ENCODE measurements at regions not wholly inside any gene's neighbourhood (a gene's known extent, or its start where the extent isn't known, plus 50 kb on each side); places are given as distances from the start of the nearest gene placed in this dataset.

- no peaks in the 10 kb centered on the region for H3K9me3 ChIP-seq (replicated peaks; ENCODE audit: insufficient read depth, low read length)
- no peaks in the 10 kb centered on the region for H3K9me2 ChIP-seq (replicated peaks; ENCODE audit: insufficient read depth, low read length)
- no peak overlapping the region for H3K4me3 ChIP-seq (ENCODE audit: low read length)
- H3K79me2 ChIP-seq (ENCODE audit: low read length): no peaks in the 10 kb centered on the region
- no peak overlapping the region for H3K9ac ChIP-seq (ENCODE audit: low read length)
- H3K36me3 ChIP-seq (replicated peaks; ENCODE audit: insufficient read depth, low read length): no peaks in the 10 kb centered on the region
- DNase-seq: no peak
- H3K27me3 ChIP-seq (replicated peaks; ENCODE audit: insufficient read depth, low read length): no peaks in the 10 kb centered on the region
- H3K27ac ChIP-seq (ENCODE audit: low read length): no peak overlapping the region
- H2AFZ ChIP-seq (ENCODE audit: low read length): no peak overlapping the region
- no peaks in the 10 kb centered on the region for H3K4me1 ChIP-seq (ENCODE audit: low read length)
- H3F3A ChIP-seq (ENCODE audit: insufficient read depth, low read length): no peaks in the 10 kb centered on the region
- TF ChIP-seq EZH2 (optimal IDR thresholded peaks at IDR 0.05; ENCODE audit: low read depth, low read length): no peak
- no peak for TF ChIP-seq CTCF (IDR thresholded peaks at IDR 0.05; ENCODE audit: low read length)
- TF ChIP-seq EZH2phosphoT487 (IDR thresholded peaks at IDR 0.05; ENCODE audit: low read length): no peak
- H4K20me1 ChIP-seq (ENCODE audit: insufficient read depth, low read length): no peaks in the 10 kb centered on the region
- no peak overlapping the region for H3K4me2 ChIP-seq (ENCODE audit: low read depth, low read length)
These were observed 359.5 kb upstream of the ANKRD30A start for GRCh38 chr10:36765782-36766414.

DNA sequence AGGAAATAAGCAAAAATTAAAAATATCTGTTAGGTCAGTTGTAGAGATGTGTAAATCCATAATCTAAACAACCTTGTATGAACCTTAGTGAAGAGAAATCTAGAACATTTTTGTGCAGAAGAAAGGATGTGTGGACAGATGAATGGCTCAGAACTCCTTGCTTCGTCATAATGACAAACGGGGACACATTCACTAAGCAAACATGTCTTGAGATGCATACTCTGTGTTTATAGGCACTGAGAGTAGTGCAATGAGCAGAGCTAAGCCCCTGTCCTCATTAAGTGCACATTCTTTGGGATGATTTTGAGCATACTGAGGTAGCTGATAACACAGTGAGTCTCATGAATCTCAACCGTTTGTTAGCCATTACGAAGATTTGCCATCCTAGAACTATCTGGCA is 360.6 kb upstream of the ANKRD30A start:
- no peaks in the 10 kb centered on the region for H3F3A ChIP-seq (ENCODE audit: insufficient read depth, low read length)
- no peak overlapping the region for H3K9ac ChIP-seq (ENCODE audit: low read length)
- H3K4me1 ChIP-seq (ENCODE audit: low read length): no peaks in the 10 kb centered on the region

GRCh38 chr10:36761121-36761520 is 364.3 kb upstream of the ANKRD30A start:
- Histone ChIP-seq H3K9me3 (replicated peaks; ENCODE audit: insufficient read depth, low read length) (no peaks in the 10 kb centered on the region), H3K79me2 (ENCODE audit: low read length) (no peaks in the 10 kb centered on the region), H3K36me3 (replicated peaks; ENCODE audit: insufficient read depth, low read length) (no peaks in the 10 kb centered on the region), H3K27me3 (replicated peaks; ENCODE audit: insufficient read depth, low read length) (no peaks in the 10 kb centered on the region), H3K4me2 (ENCODE audit: low read depth, low read length) (no peak overlapping the region), H3K9ac (ENCODE audit: low read length) (no peak overlapping the region), H3K9me2 (replicated peaks; ENCODE audit: insufficient read depth, low read length) (no peaks in the 10 kb centered on the region), H3F3A (ENCODE audit: insufficient read depth, low read length) (no peaks in the 10 kb centered on the region), H3K27ac (ENCODE audit: low read length) (no peak overlapping the region), H2AFZ (ENCODE audit: low read length) (no peak overlapping the region), H3K4me1 (ENCODE audit: low read length) (no peaks in the 10 kb centered on the region), H3K4me3 (ENCODE audit: low read length) (no peak overlapping the region), H4K20me1 (ENCODE audit: insufficient read depth, low read length) (no peaks in the 10 kb centered on the region)
- no peak for DNase-seq
- TF ChIP-seq EZH2phosphoT487 (IDR thresholded peaks at IDR 0.05; ENCODE audit: low read length) (no peak), EZH2 (optimal IDR thresholded peaks at IDR 0.05; ENCODE audit: low read depth, low read length) (no peak), CTCF (IDR thresholded peaks at IDR 0.05; ENCODE audit: low read length) (no peak)

More for the DNA sequence above, 360.6 kb upstream of the ANKRD30A start:
- no peak for TF ChIP-seq EZH2phosphoT487 (IDR thresholded peaks at IDR 0.05; ENCODE audit: low read length)
- no peak for TF ChIP-seq EZH2 (optimal IDR thresholded peaks at IDR 0.05; ENCODE audit: low read depth, low read length)
- no peak for TF ChIP-seq CTCF (IDR thresholded peaks at IDR 0.05; ENCODE audit: low read length)
- Histone ChIP-seq H3K79me2 (ENCODE audit: low read length) (no peaks in the 10 kb centered on the region), H3K4me2 (ENCODE audit: low read depth, low read length) (no peak overlapping the region), H2AFZ (ENCODE audit: low read length) (no peak overlapping the region), H3K9me2 (replicated peaks; ENCODE audit: insufficient read depth, low read length) (no peaks in the 10 kb centered on the region), H3K36me3 (replicated peaks; ENCODE audit: insufficient read depth, low read length) (no peaks in the 10 kb centered on the region), H3K9me3 (replicated peaks; ENCODE audit: insufficient read depth, low read length) (no peaks in the 10 kb centered on the region), H3K27me3 (replicated peaks; ENCODE audit: insufficient read depth, low read length) (no peaks in the 10 kb centered on the region), H3K27ac (ENCODE audit: low read length) (no peak overlapping the region), H3K4me3 (ENCODE audit: low read length) (no peak overlapping the region), H4K20me1 (ENCODE audit: insufficient read depth, low read length) (no peaks in the 10 kb centered on the region)
- no peak for DNase-seq

Measured in MM.1S (cell line).